NCI-H1417 (cell line): ENCODE measurements at regions not wholly inside any gene's neighbourhood (a gene's known extent, or its start where the extent isn't known, plus 50 kb on each side); places are given as distances from the start of the nearest gene placed in this dataset.
"Not testable (repeated sequence)": the region's sequence is repeated elsewhere in the genome, so short reads cannot be mapped to it uniquely, and the experiment has no call there.

Experiments
- DNase-seq, 3 experiments: peaks; one replicate each; lab custom pipeline; 2025; lab: John Stamatoyannopoulos, UW

DNA sequence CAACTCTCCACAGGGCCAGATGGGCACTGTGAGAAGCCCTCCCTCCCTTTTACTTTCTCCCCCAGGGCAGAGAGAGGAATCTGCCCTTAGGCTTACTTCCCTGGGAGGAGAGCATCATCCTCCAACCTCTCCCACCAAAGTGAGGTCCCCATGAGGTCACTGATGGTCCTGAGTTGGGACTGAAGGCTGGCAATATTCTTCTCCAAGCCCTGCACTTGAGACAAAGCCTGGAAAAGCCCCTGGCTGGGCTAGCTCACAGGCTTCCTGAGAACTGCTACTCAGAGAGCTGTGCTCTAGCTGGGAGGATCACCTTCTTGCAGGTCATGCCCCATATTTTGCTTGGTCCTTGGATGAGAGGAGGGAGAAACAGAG, 110.0 kb upstream of the MEF2A start:
- no peak for DNase-seq

- DNase-seq, result no peak
Measured at GRCh38 chr15:99464137-99464536, 101.6 kb upstream of the MEF2A start.

GRCh38 chr15:99466701-99467337, 99.0 kb upstream of the MEF2A start:
- no peak for DNase-seq

GRCh38 chr15:99467338-99467720, 98.5 kb upstream of the MEF2A start:
- DNase-seq, result no peak

- no peak for DNase-seq
Measured at GRCh38 chr15:99467853-99468464, 97.8 kb upstream of the MEF2A start.

DNA sequence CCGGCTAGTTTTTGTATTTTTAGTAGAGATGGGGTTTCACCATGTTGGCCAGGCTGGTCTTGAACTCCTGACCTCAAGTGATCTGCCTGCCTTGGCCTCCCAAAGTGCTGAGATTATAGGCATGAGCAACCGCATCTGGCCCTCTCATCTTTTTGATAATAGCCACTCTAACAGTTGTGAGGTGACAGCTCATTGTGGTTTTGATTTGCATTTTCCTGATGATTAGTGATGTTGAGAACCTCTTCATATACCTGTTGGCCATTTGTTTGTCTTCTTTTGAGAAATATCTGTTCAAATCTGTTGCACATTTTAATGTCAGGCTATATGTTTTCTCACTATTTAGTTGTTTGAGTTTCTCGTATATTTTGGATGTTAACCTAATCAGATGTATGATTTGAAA, 95.6 kb upstream of the MEF2A start:
- not testable (repeated sequence) for DNase-seq

DNA sequence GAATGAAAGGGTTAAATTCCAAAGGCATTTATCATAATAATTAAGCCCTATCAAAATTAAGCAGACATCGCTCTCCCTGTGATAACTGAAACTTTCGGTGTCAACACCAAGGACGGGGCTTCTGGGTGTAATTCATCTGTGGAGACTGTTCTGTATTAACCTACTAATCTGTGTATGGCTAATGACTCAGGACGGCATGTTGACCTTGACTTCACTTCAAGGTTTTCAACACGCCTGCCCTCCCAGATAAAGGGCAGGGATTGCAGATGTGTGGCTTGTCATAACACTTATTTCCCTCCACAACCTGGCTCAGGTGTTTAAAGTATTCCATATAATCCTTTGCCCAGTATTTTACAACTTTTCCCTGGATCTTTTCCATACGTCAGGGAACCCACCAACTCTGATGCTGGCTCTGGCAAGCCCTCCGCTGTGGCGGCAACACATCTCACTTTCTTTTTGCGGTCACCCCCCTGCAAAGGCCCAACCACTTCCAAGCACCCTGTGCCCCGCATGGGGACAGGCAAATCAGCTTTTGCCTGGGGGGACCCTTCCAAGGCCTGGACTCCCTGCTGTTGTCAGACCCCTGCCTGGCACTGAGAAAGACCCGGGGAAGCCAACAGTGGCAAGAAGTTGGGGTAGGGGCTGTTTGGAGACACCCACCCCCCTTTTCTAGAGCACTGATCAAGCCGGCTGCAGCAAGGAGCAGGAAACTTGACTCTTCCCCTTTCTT, 93.2 kb upstream of the MEF2A start:
- DNase-seq, result no peak

DNA sequence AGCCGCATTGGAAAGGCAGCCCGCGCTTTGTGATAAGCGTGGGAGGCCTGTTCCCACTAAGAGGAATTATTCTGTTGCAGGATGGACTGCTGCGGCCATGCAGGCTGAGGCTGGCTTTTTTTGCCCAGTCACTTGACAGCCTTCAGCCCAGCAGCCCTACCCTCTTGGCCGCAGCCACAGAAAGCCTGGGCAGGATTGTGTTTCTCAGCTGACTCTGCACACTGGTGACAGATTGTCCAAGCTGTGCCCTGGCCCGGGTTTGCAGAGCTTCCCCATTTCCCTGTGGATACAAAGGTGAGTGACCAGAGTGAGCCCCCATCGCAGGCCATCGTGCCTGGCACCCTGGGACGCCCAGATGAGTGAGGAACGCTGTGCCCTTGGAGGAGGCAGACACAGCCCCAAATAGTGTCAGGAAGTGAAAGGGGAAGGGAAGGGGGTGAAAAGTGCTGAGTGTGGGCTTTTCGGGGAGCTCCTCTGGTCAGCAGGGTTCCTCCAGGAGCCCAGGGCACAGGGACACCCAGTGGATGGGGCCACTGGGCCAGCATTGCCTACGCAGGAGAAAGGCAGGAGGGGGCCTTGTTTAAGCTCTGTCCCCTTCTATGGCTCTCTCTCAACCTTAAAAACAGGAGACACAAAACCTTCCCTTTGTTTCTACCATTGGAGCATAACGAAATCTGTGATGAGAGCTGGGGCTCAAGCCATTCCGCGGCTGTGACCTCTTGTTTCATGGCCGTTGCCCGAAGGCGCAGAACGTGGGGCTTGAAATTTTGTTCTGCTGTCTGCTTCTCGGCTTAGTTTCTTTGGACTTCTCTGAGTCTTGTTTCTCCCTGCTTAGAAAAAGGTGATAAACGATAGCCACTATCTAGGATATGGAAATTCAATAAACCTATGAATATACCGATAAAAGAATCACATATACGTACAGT, 91.5 kb upstream of the MEF2A start:
- DNase-seq, result no peak

- no peak for DNase-seq
Measured at GRCh38 chr15:99474909-99475753, 90.7 kb upstream of the MEF2A start.

DNA sequence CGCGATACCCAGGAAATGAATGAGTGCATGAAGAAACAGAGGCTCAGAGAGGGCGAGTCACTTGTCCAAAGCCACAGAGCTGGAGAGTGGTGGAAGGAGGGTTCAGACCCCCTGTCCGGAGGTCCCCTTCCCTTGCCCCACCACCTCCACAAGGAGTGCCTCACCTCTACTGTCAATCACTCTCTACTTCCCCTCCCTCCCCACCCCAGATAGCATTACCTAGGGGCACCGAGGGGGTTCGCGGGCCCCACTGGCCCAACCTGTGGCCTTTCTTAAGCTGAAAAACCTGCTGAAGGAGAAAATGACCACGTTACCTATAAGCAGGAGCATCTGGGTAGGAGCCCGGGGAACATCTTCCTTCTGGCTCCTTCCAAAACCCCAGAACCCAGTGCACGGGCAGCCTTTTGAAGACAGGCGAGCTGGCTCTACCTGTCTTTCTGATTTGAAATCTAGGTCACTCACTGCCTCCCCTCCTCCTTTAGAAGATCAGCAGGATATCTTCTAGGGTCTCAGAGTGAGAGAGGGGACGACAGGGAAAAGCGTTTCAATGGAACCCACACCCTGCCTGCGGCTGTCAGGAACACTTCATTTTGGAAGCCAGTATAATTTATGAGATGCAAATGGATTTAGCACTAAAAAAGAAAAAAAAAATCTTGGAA, 89.9 kb upstream of the MEF2A start:
- DNase-seq, result no peak

DNA sequence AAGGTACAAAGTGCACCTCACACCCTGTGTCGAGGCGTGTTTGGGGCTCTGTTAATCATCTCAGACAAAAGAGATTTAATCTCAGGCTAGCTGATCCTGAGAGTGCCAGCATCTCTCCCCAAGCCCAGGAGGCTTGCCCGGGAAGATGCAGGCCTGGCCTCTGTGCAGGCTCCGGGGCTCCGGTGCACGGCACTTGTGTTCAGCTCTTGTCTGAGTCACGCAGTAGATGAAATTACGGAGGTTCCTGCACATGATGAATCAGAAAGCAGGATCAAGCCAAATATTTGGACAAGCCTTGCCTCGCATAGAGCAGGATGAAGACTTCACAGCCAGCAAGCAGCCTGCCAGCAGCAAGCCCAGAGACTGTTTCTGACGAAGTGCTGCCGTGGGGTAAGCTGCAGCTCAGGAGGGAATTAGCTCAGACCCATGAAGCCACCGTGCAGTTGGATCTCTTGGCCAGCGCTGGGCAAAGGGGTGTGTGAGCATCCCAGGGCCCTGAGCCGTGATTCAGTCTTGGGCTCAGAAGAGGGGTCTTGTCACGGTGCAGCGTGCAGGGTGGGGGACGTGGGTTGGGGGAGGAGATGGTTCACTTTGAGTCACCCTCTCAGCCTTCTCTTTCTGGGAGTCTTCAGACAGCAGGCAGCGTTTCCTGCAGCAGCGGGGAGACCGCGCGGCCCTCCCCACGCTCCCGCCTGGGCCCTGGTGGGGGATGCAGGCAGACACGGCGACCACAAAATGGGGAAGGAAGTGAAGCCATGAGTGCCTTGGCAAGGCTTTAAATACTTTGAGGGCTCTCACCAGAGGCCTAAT, 89.2 kb upstream of the MEF2A start:
- DNase-seq, result no peak

DNA sequence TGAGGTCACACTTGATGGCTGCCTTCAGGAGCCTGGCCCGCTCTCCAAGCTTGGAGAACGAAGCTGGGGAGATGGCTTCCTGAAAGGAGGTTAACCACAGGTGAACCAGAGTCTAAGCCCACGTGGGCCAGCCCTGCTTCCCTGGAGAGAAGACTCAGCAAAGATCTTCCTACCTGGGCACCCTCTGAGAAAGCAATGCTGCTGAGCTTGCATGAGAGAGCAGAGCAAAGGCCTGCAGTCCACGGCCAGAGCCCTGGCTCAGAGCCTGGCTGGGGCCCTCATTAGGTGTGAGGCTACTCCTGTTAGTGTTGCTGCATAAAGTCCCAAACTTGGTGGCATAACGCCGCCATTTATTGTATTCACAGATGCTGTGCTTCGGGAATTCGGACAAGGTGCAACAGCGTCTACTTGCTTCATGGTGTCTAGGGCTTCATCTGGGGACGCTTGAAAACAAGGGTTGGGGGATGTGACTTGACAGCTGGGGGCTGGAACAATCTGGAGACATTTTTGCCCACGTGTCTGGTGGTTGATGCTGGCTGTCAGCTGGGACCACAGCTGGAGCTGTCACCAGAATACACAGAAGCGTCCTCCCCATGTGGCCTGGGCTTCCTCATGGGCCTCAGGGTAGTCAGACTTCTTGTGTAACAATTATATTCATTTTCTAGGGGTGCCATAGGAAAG, 87.9 kb upstream of the MEF2A start:
- no peak for DNase-seq

DNA sequence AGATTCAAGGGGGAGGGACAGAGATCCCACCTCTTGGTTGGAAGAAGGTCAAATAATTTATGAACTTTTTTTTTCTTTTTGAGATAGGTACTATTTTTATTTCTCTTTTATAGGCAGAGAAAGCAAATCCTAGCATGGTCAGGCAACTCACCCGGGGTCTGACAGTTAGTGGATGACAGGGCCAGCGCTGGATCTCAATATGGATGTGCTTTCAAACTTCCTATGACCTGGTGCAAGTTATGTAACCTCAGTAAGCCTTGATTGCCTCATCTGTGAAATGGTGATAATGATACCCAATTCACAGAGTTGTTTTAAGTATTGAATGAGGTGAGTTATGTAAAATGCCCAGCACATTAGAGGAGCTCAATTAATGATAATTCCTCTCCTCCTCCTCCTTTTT, 86.8 kb upstream of the MEF2A start:
- DNase-seq, result no peak

- DNase-seq, result no peak
Measured at GRCh38 chr15:99480016-99480810, 85.6 kb upstream of the MEF2A start.

- DNase-seq, result no peak
Measured at GRCh38 chr15:99481113-99481950, 84.5 kb upstream of the MEF2A start.

- DNase-seq, result no peak
Measured at GRCh38 chr15:99481951-99482230, 83.9 kb upstream of the MEF2A start.

DNA sequence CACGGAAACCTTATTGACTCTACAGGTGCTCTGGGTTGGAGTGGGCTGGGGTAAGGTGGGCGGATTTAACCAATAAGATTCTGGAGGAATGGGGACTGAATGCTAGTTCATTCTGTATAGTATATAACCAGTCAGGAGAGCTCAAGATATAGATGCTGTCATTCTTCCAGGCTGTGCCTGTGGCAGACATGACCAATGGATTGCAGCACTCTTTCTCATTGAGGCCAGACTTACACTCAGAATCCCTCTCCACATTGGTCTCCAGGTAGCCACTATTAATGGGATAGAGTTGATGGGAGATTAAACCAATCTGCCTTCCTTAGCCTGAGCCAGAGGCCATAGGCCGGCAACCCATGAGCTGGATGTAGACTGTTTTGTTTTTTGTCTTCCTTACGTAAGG, 82.8 kb upstream of the MEF2A start:
- no peak for DNase-seq
